ENCODE measurements at regions not wholly inside any gene's neighbourhood (a gene's known extent, or its start where the extent isn't known, plus 50 kb on each side); places are given as distances from the start of the nearest gene placed in this dataset.

DNA sequence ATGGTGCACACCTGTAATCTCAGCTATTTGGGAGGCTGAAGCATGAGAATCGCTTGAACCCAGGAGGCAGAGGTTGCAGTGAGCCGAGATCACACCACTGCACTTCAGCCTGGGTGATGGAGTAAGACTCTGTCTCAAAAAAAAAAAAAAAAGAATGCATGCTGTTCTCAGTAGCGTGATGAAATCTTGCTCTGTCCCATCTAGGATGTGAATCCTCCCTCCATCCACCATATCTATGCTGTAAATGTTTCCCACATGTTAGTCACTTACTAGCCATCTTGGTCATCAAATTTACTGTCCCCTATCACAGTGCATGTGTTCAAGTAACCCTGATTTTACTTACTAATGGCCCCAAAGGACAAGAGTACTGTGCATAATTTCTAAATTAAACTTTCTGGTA is 315.4 kb upstream of the TBX18 start:
- DNase-seq (ENCODE audit: low spot score): no peak
- peaks cover 0 to 4% (median 0%) of the 10 kb centered on the region in 4 donors for H3K27me3 ChIP-seq (ENCODE audit: control insufficient read depth in 4 of 4, insufficient read depth in 4 of 4, low read length in 3 of 4)
- H3K36me3 ChIP-seq (ENCODE audit: control insufficient read depth in 4 of 4, insufficient read depth in 3 of 4, low read depth in 1 of 4, low read length in 3 of 4): no peaks in the 10 kb centered on the region
- no peak overlapping the region for H3K27ac ChIP-seq (ENCODE audit: low read depth in 1 of 2, low read length in 2 of 2)
- no peak overlapping the region for H3K4me3 ChIP-seq (ENCODE audit: low read depth in 1 of 3, low read length in 3 of 3)
- H3K4me1 ChIP-seq (ENCODE audit: control insufficient read depth in 4 of 4, insufficient read depth in 4 of 4, low read length in 3 of 4): no peaks in the 10 kb centered on the region
- no peaks in the 10 kb centered on the region for H3K9me3 ChIP-seq (ENCODE audit: control insufficient read depth in 4 of 4, low read length in 3 of 4)
- 84% methylated on average over 3 of the region's 3 CpGs for WGBS
- no peak overlapping the region for H3K9ac ChIP-seq (ENCODE audit: low read depth in 1 of 2, low read length in 2 of 2)
- TF ChIP-seq GABPA (IDR thresholded peaks at IDR 0.05 in 1 of 2, conservative IDR thresholded peaks at IDR 0.05 in 1 of 2) (no peak), RAD21 (IDR thresholded peaks at IDR 0.05) (no peak), HNF4A (conservative IDR thresholded peaks at IDR 0.05) (no peak), EGR1 (IDR thresholded peaks at IDR 0.05; ENCODE audit: low read depth in 2 of 2) (no peak), HNF4G (IDR thresholded peaks at IDR 0.05) (no peak), FOXA1 (IDR thresholded peaks at IDR 0.05) (no peak), TAF1 (conservative IDR thresholded peaks at IDR 0.05) (no peak), NR2F2 (IDR thresholded peaks at IDR 0.05) (no peak), RXRA (IDR thresholded peaks at IDR 0.05) (no peak), SP1 (IDR thresholded peaks at IDR 0.05) (no peak)
- TF ChIP-seq, protein P1, sequence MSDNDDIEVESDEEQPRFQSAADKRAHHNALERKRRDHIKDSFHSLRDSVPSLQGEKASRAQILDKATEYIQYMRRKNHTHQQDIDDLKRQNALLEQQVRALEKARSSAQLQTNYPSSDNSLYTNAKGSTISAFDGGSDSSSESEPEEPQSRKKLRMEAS (IDR thresholded peaks at IDR 0.05): no peak
- TF ChIP-seq, protein P2, sequence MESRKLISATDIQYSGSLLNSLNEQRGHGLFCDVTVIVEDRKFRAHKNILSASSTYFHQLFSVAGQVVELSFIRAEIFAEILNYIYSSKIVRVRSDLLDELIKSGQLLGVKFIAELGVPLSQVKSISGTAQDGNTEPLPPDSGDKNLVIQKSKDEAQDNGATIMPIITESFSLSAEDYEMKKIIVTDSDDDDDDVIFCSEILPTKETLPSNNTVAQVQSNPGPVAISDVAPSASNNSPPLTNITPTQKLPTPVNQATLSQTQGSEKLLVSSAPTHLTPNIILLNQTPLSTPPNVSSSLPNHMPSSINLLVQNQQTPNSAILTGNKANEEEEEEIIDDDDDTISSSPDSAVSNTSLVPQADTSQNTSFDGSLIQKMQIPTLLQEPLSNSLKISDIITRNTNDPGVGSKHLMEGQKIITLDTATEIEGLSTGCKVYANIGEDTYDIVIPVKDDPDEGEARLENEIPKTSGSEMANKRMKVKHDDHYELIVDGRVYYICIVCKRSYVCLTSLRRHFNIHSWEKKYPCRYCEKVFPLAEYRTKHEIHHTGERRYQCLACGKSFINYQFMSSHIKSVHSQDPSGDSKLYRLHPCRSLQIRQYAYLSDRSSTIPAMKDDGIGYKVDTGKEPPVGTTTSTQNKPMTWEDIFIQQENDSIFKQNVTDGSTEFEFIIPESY (IDR thresholded peaks at IDR 0.05): no peak
- TF ChIP-seq, protein P3, sequence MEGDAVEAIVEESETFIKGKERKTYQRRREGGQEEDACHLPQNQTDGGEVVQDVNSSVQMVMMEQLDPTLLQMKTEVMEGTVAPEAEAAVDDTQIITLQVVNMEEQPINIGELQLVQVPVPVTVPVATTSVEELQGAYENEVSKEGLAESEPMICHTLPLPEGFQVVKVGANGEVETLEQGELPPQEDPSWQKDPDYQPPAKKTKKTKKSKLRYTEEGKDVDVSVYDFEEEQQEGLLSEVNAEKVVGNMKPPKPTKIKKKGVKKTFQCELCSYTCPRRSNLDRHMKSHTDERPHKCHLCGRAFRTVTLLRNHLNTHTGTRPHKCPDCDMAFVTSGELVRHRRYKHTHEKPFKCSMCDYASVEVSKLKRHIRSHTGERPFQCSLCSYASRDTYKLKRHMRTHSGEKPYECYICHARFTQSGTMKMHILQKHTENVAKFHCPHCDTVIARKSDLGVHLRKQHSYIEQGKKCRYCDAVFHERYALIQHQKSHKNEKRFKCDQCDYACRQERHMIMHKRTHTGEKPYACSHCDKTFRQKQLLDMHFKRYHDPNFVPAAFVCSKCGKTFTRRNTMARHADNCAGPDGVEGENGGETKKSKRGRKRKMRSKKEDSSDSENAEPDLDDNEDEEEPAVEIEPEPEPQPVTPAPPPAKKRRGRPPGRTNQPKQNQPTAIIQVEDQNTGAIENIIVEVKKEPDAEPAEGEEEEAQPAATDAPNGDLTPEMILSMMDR (IDR thresholded peaks at IDR 0.05; ENCODE audit: low read depth, low read length, missing input control): no peak
- TF ChIP-seq, protein P4, sequence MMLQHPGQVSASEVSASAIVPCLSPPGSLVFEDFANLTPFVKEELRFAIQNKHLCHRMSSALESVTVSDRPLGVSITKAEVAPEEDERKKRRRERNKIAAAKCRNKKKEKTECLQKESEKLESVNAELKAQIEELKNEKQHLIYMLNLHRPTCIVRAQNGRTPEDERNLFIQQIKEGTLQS (IDR thresholded peaks at IDR 0.05): no peak

DNA sequence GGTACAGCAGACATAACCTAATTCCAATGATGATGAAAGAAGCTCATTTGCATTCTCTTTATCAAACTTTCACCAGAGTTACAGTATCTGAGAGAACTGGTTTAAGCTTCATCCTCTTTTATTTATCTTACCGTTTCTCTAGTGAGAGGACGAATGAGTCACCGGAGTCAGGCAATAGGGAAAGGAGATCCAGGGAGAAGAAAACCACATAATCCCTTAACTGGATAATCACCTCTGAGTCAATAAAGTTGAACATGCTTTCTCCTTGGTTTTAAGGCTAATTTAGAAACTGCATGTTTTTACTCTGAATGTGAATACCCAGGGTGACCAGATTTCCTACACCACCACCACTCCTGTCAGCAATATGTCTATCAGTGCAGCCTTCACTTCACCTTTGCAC is 313.7 kb upstream of the TBX18 start:
- Histone ChIP-seq H3K36me3 (ENCODE audit: control insufficient read depth in 4 of 4, insufficient read depth in 3 of 4, low read depth in 1 of 4, low read length in 3 of 4) (no peaks in the 10 kb centered on the region), H3K27me3 (ENCODE audit: control insufficient read depth in 4 of 4, insufficient read depth in 4 of 4, low read length in 3 of 4) (peaks cover 0 to 4% (median 0%) of the 10 kb centered on the region in 4 donors), H3K9me3 (ENCODE audit: control insufficient read depth in 4 of 4, low read length in 3 of 4) (no peaks in the 10 kb centered on the region), H3K4me3 (ENCODE audit: low read depth in 1 of 3, low read length in 3 of 3) (no peak overlapping the region), H3K9ac (ENCODE audit: low read depth in 1 of 2, low read length in 2 of 2) (no peak overlapping the region), H3K27ac (ENCODE audit: low read depth in 1 of 2, low read length in 2 of 2) (no peak overlapping the region), H3K4me1 (ENCODE audit: control insufficient read depth in 4 of 4, insufficient read depth in 4 of 4, low read length in 3 of 4) (no peaks in the 10 kb centered on the region)
- TF ChIP-seq RAD21 (IDR thresholded peaks at IDR 0.05) (no peak), FOXA2 (IDR thresholded peaks at IDR 0.05) (no peak), NR2F2 (IDR thresholded peaks at IDR 0.05) (no peak), FOXA1 (IDR thresholded peaks at IDR 0.05) (no peak), HNF4A (conservative IDR thresholded peaks at IDR 0.05) (no peak), HNF4G (IDR thresholded peaks at IDR 0.05) (no peak), JUND (IDR thresholded peaks at IDR 0.05) (no peak), RXRA (IDR thresholded peaks at IDR 0.05) (no peak), GABPA (IDR thresholded peaks at IDR 0.05 in 1 of 2, conservative IDR thresholded peaks at IDR 0.05 in 1 of 2) (no peak), EGR1 (IDR thresholded peaks at IDR 0.05; ENCODE audit: low read depth in 2 of 2) (no peak), SP1 (IDR thresholded peaks at IDR 0.05) (no peak), TAF1 (conservative IDR thresholded peaks at IDR 0.05) (no peak), YY1 (IDR thresholded peaks at IDR 0.05) (no peak)
- TF ChIP-seq, protein P1 (IDR thresholded peaks at IDR 0.05): no peak
- TF ChIP-seq, protein P5, sequence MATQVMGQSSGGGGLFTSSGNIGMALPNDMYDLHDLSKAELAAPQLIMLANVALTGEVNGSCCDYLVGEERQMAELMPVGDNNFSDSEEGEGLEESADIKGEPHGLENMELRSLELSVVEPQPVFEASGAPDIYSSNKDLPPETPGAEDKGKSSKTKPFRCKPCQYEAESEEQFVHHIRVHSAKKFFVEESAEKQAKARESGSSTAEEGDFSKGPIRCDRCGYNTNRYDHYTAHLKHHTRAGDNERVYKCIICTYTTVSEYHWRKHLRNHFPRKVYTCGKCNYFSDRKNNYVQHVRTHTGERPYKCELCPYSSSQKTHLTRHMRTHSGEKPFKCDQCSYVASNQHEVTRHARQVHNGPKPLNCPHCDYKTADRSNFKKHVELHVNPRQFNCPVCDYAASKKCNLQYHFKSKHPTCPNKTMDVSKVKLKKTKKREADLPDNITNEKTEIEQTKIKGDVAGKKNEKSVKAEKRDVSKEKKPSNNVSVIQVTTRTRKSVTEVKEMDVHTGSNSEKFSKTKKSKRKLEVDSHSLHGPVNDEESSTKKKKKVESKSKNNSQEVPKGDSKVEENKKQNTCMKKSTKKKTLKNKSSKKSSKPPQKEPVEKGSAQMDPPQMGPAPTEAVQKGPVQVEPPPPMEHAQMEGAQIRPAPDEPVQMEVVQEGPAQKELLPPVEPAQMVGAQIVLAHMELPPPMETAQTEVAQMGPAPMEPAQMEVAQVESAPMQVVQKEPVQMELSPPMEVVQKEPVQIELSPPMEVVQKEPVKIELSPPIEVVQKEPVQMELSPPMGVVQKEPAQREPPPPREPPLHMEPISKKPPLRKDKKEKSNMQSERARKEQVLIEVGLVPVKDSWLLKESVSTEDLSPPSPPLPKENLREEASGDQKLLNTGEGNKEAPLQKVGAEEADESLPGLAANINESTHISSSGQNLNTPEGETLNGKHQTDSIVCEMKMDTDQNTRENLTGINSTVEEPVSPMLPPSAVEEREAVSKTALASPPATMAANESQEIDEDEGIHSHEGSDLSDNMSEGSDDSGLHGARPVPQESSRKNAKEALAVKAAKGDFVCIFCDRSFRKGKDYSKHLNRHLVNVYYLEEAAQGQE (IDR thresholded peaks at IDR 0.05): no peak
- TF ChIP-seq, protein P3 (IDR thresholded peaks at IDR 0.05; ENCODE audit: low read depth, low read length, missing input control): no peak
- TF ChIP-seq, protein P4 (IDR thresholded peaks at IDR 0.05): no peak
- TF ChIP-seq, protein P2 (IDR thresholded peaks at IDR 0.05): no peak
- no peak for DNase-seq (ENCODE audit: low spot score)
- WGBS: 76% methylated on average over 3 of the region's 3 CpGs
